Suprapubic skin (tissue), 4 donors: ENCODE measurements at regions not wholly inside any gene's neighbourhood (a gene's known extent, or its start where the extent isn't known, plus 50 kb on each side); places are given as distances from the start of the nearest gene placed in this dataset.

Experiments used
- EP300 ChIP-seq: sonication (generic); formaldehyde crosslinking; IDR thresholded peaks from one replicate; pipeline ENCODE4 v1.6.1; 2017; ENCODE audit warnings: antibody characterized with exemption
- POLR2A ChIP-seq, 2 donors: fragments of 450-650 bp; IDR thresholded peaks; one replicate each; pipeline ENCODE4 v1.6.1; 2017; ENCODE audit warnings: antibody characterized with exemption in 2 of 2, mild to moderate bottlenecking in 2 of 2, moderate library complexity in 2 of 2
- POLR2AphosphoS5 ChIP-seq, 3 donors: sonication (generic); formaldehyde crosslinking; IDR thresholded peaks; one replicate each; pipeline ENCODE4 v1.6.1; 2017; ENCODE audit warnings: antibody characterized with exemption in 3 of 3
- TF ChIP-seq, protein P1 (sequence below), 2 donors: fragments of 200-600 bp in 1 of 2; fragments of 450-650 bp in 1 of 2; sonication (generic) in 1 of 2; IDR thresholded peaks; one replicate each; pipeline ENCODE4 v1.5.1; 2016 to 2019; ENCODE audit warnings: antibody characterized with exemption in 2 of 2, mild to moderate bottlenecking in 1 of 2, moderate library complexity in 1 of 2

DNA sequence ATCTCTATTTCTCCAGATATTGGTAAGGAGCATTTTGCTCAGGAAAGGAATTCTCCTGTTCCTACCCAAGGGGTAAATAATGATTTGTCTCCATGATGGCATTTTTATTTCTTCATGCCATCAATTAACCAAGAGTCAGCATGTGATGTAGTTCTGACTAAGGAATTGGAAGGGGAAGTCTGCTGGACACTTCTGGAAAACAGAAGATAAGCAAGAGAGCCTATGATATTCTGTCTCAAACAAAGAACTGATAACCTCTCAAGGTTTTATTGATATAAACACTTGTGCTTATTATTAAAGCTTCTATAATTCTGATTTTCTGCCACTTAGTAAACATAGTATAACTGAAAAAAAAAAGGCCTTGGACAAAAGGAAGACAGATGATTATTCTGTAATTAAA lies 673.0 kb upstream of the CHORDC1 start:
- TF ChIP-seq POLR2A (IDR thresholded peaks at IDR 0.05): no peak
- TF ChIP-seq, protein P1, sequence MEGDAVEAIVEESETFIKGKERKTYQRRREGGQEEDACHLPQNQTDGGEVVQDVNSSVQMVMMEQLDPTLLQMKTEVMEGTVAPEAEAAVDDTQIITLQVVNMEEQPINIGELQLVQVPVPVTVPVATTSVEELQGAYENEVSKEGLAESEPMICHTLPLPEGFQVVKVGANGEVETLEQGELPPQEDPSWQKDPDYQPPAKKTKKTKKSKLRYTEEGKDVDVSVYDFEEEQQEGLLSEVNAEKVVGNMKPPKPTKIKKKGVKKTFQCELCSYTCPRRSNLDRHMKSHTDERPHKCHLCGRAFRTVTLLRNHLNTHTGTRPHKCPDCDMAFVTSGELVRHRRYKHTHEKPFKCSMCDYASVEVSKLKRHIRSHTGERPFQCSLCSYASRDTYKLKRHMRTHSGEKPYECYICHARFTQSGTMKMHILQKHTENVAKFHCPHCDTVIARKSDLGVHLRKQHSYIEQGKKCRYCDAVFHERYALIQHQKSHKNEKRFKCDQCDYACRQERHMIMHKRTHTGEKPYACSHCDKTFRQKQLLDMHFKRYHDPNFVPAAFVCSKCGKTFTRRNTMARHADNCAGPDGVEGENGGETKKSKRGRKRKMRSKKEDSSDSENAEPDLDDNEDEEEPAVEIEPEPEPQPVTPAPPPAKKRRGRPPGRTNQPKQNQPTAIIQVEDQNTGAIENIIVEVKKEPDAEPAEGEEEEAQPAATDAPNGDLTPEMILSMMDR (IDR thresholded peaks at IDR 0.05): no peak
- no peak for TF ChIP-seq EP300
- TF ChIP-seq POLR2AphosphoS5 (IDR thresholded peaks at IDR 0.05): no peak
